ENCODE measurements at regions not wholly inside any gene's neighbourhood (a gene's known extent, or its start where the extent isn't known, plus 50 kb on each side); places are given as distances from the start of the nearest gene placed in this dataset.

DNA sequence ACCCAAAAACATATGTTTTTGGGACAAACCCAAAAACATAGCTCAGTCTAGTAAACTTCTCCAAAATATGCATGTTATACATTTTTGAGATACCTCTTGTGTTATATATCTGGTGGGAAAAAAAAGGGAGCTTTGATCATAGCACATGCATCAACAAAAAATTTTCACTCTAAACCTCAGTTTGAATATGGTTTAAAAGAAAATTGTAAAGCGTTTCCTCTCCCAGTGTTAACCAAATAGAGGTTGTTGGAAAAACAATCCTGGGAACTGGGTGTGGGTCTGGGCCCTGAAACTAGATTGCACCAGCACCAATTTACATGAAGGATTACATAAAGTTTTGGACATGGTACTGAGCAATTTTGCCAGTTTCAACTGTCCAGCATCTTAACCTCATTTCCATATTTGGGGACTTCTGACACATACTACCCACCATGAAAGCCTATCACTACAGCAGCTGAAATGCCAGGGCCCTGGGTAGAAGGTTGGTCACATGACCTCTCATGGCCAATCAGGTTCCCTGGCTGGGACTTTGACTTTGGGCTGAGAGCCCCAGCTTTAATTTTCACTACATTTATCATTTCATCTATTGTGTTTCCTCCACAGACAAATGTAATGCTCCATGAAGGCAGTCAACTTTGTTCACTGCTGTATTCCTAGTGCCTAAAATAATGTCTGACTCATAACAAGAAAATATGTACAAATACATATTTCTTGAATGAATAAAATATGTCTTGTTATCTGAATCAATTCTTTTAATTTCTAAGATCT lies 150.7 kb downstream of the SETD4 start:
- DNase-seq (ENCODE audit: low read depth, low spot score): no peak
- no peak overlapping the region for H3K27ac ChIP-seq (ENCODE audit: low read length)
- no peaks in the 10 kb centered on the region for H3K36me3 ChIP-seq (ENCODE audit: control insufficient read depth, insufficient read depth, low read length)
- no TSS peak for BruUV-seq (replicated peaks)
- CTCF ChIA-PET: no interaction called here
- H3K4me1 ChIP-seq (ENCODE audit: control insufficient read depth, insufficient read depth, low read length): no peaks in the 10 kb centered on the region
- no peak overlapping the region for H3K4me3 ChIP-seq (ENCODE audit: low read depth in 2 of 2, low read length in 2 of 2)
- ATAC-seq: no peak
- intact Hi-C loops (cut with micrococcal nuclease; ENCODE audit: unreplicated experiment): no loop called here
- POLR2A ChIA-PET: interaction anchor here (0.6 kb wide), 1 partner anchor 653 kb away, joined by 4 read pairs; no protein-coding TSS in a partner anchor
- in situ Hi-C loops (cut with HindIII; ENCODE audit: low pct_unique_long_range_greater_than_20kb, low sequenced_read_pairs): no loop called here
- TF ChIP-seq, protein P1, sequence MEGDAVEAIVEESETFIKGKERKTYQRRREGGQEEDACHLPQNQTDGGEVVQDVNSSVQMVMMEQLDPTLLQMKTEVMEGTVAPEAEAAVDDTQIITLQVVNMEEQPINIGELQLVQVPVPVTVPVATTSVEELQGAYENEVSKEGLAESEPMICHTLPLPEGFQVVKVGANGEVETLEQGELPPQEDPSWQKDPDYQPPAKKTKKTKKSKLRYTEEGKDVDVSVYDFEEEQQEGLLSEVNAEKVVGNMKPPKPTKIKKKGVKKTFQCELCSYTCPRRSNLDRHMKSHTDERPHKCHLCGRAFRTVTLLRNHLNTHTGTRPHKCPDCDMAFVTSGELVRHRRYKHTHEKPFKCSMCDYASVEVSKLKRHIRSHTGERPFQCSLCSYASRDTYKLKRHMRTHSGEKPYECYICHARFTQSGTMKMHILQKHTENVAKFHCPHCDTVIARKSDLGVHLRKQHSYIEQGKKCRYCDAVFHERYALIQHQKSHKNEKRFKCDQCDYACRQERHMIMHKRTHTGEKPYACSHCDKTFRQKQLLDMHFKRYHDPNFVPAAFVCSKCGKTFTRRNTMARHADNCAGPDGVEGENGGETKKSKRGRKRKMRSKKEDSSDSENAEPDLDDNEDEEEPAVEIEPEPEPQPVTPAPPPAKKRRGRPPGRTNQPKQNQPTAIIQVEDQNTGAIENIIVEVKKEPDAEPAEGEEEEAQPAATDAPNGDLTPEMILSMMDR (IDR thresholded peaks at IDR 0.05): no peak
- no peaks in the 10 kb centered on the region for H3K27me3 ChIP-seq (ENCODE audit: control insufficient read depth, insufficient read depth, low read length)
- no peaks in the 10 kb centered on the region for H3K9me3 ChIP-seq (ENCODE audit: control insufficient read depth, insufficient read depth, low read depth, low read length)

DNA sequence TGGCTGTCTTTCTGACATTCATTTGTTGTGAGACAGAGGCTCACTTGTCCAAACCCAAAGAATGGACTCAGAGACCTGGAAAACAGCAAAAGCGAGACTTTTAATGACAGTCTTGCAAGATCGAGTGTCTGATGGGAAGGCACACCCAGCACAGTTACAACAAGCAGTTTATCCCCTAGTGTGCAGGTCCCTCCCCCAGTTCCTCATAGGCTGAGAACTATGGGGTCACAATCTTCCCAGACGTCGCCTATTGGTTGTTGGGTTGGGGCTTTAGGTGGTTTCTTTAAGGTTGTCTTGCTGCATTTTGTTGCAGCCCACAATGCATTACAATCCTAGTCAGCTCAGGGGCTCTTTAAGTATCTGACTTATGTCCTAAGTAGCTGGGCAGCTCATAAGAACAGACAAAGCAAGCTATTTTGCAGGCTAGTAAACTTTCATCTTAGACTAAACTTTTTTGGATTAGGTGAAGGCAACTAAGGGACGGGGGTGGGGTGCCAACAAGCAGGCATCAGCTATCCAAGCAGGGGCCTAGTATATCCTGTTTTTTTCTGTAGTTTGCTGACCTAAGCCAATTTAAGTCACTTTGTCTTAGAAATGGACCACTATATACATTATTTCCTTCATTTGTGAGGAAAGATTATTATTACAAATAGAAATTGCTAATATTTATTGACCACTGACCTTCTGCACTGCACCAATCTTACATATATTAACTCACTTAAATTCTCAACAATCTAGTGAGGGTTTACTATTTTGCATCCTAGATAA lies 151.8 kb downstream of the SETD4 start:
- CTCF ChIA-PET: no interaction called here
- POLR2A ChIA-PET: no interaction called here

More for the DNA sequence above, 151.8 kb downstream of the SETD4 start:
- Histone ChIP-seq H3K4me3 (ENCODE audit: low read depth in 2 of 2, low read length in 2 of 2) (no peak overlapping the region), H3K9me3 (ENCODE audit: control insufficient read depth, insufficient read depth, low read depth, low read length) (no peaks in the 10 kb centered on the region), H3K27ac (ENCODE audit: low read length) (no peak overlapping the region), H3K4me1 (ENCODE audit: control insufficient read depth, insufficient read depth, low read length) (no peaks in the 10 kb centered on the region), H3K36me3 (ENCODE audit: control insufficient read depth, insufficient read depth, low read length) (no peaks in the 10 kb centered on the region), H3K27me3 (ENCODE audit: control insufficient read depth, insufficient read depth, low read length) (no peaks in the 10 kb centered on the region)
- ATAC-seq (no peak), DNase-seq (ENCODE audit: low read depth, low spot score) (no peak)
- in situ Hi-C loops (cut with HindIII; ENCODE audit: low pct_unique_long_range_greater_than_20kb, low sequenced_read_pairs): no loop called here
- TF ChIP-seq, protein P2, sequence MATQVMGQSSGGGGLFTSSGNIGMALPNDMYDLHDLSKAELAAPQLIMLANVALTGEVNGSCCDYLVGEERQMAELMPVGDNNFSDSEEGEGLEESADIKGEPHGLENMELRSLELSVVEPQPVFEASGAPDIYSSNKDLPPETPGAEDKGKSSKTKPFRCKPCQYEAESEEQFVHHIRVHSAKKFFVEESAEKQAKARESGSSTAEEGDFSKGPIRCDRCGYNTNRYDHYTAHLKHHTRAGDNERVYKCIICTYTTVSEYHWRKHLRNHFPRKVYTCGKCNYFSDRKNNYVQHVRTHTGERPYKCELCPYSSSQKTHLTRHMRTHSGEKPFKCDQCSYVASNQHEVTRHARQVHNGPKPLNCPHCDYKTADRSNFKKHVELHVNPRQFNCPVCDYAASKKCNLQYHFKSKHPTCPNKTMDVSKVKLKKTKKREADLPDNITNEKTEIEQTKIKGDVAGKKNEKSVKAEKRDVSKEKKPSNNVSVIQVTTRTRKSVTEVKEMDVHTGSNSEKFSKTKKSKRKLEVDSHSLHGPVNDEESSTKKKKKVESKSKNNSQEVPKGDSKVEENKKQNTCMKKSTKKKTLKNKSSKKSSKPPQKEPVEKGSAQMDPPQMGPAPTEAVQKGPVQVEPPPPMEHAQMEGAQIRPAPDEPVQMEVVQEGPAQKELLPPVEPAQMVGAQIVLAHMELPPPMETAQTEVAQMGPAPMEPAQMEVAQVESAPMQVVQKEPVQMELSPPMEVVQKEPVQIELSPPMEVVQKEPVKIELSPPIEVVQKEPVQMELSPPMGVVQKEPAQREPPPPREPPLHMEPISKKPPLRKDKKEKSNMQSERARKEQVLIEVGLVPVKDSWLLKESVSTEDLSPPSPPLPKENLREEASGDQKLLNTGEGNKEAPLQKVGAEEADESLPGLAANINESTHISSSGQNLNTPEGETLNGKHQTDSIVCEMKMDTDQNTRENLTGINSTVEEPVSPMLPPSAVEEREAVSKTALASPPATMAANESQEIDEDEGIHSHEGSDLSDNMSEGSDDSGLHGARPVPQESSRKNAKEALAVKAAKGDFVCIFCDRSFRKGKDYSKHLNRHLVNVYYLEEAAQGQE (IDR thresholded peaks at IDR 0.05; ENCODE audit: insufficient read depth in 1 of 2, low read depth in 2 of 2, low read length in 1 of 2): no peak
- TF ChIP-seq, protein P1 (IDR thresholded peaks at IDR 0.05): no peak
- TF ChIP-seq SIN3A (IDR thresholded peaks at IDR 0.05; ENCODE audit: borderline replicate concordance, insufficient read depth, low read depth, low read length): no peak
- no TSS peak for BruUV-seq (replicated peaks)
- intact Hi-C loops (cut with micrococcal nuclease; ENCODE audit: unreplicated experiment): no loop called here
